GM21723 (cell line): ENCODE measurements at regions not wholly inside any gene's neighbourhood (a gene's known extent, or its start where the extent isn't known, plus 50 kb on each side); places are given as distances from the start of the nearest gene placed in this dataset.
A peak's percentile ranks its signal among the peaks of the same experiment; 100 is the strongest.

ENCODE experiments used
- ATAC-seq: cut with Tn5 transposase; IDR thresholded peaks from one replicate; pipeline ENCODE4 v1.9.1; 2021; ENCODE audit warnings: mild to moderate bottlenecking, moderate library complexity; ENCODE audit not compliant: unreplicated experiment

DNA sequence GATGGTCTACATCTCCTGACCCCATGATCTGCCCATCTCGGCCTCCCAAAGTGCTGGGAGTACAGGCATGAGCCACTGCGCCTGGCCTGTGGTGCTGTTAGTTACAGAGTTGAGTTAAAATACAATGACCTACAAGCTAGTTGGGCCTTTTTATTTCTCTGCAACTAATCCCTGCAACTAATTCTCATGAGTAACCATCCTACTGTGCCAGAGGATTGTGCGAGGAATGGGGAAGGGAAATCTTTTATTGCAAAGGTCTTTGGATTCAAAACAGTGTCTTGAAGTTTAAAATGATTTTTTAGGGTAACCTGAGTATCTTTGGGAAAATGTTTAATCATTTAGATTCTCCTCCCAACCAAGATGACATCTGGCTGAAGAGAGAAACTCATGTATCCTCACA is 88.8 kb upstream of the RMDN2 start:
- no peak for ATAC-seq

DNA sequence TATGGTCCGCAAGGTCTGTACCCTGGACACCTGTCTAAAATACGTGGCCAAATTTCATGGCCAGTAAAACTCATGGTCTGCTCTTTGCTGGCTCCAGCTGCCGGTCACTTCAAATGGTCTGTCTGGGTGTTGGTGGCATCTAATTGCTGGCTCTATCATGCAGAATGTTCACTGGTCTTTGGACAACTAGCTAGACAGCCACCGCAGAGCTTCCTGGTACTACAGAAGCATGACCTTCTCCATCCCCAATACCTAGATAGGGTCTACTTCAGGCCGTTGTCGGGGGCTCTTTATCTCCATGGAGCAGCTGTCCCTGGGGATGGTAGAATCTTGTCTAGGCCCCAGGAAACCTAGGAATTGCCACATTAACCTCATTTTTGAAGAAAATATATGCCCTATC is 88.4 kb upstream of the RMDN2 start:
- no peak for ATAC-seq

DNA sequence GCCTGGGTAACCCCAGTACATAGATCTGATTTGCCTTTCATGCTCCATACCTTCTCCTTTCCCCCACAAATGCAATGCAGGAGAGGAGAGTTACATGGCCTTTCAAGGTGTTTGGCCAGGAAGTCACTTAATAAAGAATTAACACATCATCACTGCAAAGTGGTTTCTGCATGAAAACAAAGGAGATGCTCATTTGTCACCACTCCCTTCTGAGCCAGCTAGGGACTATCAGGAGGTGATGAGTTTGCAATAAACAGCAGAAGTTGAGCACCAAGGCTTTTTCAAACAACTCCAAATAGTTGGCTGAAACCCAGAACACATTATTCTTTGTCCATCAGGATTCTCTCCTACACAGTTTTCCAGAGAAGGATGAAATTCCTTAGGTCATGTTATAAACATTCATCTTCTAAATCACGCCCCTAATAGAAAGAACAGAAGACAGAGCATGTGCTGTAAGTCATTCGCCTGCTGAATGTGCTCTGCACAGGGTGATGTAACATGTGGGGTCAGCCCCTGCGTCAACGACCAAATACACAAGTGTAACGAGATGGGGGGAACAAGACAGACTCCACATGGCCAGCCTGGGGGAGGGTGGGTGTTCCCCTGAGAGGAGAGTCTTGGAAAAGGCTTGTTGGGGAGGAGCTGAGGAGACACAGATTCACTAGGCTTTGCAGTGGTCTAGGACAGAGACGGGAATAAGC is 87.3 kb upstream of the RMDN2 start:
- ATAC-seq, result no peak

DNA sequence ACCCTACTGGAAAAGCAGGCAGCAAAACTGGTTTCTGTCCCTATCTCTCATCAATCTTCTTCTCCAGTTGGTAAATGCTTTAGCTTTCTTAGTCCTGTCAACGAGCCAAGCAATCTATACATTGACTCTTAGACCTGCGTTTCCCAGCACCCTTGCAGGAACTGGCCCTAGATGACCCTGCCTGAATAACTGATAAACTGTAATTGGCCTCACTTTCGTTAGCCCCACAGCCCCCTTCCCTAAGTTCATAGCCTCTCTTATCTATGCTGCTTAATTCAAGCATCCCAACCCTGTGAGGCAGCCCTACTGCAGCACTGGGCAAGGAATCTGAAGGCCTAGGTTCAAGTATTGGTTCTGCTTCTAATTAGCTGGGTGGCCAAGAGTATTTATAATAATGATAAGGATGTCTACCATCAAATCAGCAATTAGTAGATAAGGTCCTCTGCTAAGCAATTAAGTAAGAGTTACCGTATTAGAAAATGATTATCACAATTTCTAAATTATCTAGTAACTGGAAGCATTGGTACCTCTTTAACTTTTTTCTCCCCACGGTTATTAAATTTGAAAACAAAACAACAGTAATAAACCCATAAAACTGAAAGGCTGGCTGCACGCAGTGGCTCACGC is 86.4 kb upstream of the RMDN2 start:
- ATAC-seq, result no peak

DNA sequence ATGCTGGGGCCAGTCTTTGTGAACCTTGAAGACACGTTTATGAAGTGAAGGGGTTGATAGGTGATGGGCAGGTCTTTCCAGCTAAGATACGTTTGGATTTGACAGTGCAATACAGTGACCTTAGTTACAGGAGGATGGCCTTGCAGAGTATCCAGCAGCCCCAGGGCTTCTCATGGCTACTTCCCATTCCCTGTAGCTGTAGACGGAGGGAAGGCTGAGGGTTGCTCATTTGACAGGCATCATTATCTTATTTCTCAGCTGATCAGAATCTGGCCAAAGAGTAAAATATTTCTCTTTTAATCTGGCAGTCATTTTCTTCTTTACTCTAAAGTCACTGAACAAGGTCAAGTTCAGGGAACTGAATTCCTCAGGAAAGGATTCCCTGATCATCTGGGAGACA is 85.1 kb upstream of the RMDN2 start:
- no peak for ATAC-seq

DNA sequence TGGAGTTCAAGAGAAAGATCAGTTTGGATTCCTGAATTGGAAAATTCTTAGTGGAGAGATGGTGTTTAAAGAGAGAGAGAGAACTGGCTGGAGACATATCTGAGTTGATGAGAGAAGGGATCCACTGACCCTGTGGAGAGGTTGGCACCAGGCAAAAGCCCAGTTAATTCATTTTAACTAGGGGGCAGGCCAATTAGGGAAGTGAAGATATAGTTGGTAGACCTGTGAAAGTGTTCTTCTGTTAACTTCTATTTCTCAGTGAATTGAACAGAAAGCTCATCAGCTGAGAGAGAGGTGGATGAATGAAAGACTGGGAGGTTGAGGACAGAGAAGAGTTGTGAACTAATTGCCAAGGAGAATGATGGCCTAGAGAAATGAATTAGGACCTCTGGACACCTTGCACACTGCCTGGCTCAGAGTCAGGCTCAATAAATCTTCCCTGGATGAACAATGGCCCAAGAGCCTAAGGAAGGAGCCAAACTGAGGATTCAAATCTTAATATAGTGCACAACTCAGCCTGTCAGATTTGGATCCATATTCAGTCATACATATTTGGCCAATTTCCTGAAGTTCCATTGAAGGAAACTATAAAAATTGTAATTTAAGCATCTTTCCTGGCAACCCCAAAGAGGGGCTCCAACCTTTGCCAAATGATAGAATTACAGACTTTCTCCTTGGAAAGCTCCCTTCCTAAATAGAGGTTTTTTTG is 82.2 kb upstream of the RMDN2 start:
- no peak for ATAC-seq

DNA sequence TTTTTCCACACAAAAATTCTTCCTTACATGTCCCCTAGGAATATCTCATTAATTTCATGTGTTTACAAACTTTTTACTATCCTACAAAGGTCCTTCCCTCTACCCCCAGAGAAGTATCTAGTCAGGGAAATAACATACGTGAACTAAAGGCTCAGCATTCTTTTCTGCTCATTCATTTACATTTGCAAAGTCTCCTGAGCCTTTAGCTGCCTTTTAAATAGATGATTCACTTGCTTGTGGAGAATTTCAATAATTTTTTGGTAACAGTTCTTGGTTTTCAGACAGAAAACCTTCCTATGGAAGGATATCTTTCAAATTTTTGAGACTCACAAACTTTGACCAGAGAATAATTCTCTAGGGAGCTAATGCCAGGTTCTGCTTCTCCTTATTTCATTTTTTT is 81.5 kb upstream of the RMDN2 start:
- no peak for ATAC-seq

DNA sequence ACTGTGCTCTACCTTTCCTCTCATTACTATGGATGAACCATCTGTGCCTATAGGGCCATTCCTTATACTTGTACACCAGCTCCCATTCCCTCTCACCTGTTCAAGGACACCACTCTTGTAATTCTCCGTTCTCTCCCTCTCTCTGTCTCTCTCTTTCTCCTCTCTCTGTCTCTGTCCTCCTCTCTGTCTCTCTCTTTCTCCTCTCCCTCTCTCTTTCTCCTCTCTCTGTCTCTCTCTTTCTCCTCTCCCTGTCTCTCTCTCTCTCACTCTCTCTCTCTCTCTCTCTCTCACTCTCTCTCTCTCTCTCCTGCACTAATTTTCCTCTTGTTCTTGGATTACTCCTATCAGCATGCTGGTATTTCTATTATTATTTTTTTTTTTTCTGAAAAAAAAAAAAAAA is 78.9 kb upstream of the RMDN2 start:
- no peak for ATAC-seq

DNA sequence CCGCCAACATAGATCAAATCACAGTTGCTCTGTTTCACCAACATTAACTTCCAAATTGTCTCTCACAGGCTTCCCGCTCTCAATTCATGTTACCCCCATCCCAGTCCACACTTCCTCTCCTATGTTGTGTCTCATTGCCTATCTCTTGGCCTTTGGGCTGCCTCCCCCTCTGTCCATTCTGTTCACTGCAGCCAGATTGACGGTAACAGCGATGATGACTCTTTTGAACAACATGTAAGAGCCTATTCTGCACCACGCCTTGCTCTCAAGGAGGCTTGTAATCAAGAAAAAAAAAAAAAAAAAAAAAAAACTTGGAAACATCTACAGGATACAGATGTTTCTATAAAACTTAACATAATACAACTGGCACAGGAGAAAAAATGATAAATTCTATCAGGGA is 77.3 kb upstream of the RMDN2 start:
- ATAC-seq, result no peak

DNA sequence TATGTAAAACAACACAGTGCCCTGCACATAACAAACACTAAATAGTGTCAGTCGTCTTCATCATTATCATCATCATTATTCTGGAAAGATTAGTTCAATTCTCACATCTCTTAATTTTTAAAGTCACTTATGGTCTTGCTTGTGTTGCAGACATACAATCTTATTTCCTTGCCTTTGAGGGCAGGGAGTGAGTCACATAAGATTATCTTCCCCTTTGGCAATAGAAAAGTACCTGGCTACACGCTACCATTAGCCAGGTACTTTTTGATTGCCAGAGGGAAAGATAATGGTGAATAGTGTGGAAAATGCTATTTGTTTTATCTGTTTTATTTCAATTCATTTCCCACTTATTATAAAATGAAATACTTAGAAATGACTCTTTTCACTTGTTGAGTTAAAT is 76.6 kb upstream of the RMDN2 start:
- ATAC-seq, result no peak

DNA sequence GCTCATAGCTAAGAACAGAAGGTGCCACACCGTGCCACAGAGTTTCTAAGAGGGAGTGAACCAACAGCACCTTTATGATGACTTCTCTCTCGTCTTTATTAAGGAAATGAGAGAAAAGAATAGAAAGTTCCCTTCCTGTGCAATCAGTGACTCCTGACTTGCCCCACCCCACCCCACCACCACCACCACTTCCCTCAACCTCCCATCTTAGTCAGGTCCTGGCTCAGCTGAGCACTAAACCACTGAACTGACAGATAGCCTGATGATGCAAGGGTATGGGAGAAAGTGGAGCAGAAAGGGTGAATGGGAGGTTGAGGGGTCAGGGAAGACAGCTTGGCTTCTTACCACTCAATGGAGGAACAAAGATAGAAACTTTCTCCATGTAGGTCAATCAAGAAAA is 75.2 kb upstream of the RMDN2 start:
- ATAC-seq, result no peak

DNA sequence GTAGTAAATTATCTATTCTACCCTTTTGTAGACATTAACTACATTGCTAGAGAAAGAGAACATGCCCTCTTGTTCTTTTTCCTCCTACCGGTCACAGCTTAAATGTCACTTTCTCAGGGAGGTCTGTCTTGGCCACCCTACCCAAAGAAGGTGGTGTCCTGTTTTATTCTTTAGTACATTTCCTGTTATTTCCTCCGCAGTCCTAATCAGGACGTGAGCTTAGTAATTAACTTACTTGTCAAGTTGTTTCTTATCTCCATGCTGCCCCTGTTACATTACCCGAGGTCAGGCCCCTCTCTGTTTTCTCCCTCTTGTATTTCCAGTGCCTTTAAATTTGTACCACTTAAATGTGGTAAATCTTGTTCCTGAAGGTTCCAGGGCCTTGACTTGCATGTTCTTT is 73.7 kb upstream of the RMDN2 start:
- peak; percentile 23 for ATAC-seq

DNA sequence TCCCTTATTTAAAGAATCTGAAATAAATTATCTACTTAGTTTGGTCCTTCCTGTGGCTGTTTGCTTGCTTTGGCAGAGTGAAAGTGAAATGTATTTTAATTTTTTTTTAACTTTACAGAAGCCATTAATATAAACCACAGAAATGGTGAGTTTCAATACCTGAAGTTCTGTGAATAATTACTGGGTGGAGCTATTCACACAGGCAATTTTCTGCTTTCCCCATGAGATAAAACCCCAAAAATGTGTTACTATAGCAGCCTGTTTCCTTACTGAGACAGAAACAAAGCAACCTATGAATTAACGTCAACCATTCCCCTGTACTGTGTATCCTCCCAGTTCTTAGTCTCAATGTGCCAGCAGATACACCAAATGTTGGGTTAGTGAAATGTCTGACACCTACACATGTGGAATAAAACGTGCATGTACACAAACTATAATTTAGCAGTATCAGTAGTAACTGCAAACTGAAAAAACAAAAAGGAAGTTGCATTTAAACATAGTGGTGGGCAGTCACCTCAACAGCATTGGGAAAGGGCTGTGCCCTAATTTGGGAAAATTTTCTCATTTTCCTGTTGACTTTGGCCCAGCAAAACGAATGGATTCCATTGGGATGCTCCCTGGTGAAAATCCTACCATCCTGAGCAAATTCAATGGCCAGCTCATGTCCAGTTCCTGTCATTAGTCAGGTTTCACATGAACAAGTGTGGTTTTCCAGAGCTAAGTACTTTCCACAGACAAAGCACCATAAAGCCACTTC is 73.1 kb upstream of the RMDN2 start:
- ATAC-seq, result peak; percentile 78

DNA sequence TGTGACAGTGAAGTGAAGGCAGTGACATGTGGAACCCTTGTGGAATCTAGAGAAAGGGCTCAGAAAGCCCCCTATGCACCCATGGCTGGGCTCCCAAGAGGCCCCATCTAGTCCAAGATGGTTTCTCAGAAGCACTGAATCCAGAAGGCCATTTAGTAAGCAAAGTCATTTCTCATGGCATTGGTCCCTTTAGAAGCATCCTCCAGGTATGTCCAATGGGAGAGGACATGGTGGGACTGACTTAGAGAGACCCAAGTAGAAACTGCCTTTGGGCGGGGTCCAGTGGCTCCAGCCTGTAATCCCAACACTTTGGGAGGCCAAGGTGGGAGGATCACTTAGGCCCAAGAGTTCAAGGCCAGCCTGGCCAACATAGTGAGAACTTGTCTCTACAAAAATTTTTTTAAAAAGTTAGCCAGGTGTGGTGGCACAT is 72.5 kb upstream of the RMDN2 start:
- no peak for ATAC-seq

DNA sequence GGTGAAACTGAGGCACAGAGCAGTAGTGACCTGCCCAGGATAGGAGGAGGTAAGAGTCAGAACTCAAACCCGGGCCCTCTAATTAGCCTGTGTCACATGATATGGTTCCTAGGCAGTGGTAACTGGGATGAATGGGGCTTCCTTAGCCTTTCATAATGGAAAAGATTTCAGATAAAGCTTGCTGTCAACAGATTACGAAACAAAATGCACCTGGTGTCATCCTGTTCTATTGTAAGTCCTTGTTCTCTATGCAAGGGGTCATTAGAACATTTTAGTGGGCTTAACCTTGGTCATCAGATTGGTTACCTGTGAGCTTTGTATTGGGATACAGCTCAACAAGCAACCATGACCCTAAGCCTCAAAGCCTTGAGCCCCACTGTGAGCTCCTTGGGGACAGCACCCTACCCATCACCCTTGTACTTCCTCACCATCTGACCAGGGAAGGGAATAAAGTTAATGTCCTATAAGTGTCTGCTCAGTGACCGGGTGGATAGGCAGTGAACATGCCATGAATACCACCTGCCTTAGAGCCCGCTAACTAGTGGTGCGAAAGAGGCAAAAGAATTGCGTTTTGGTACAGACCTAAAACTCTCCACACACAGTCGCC is 70.3 kb upstream of the RMDN2 start:
- ATAC-seq, result no peak

DNA sequence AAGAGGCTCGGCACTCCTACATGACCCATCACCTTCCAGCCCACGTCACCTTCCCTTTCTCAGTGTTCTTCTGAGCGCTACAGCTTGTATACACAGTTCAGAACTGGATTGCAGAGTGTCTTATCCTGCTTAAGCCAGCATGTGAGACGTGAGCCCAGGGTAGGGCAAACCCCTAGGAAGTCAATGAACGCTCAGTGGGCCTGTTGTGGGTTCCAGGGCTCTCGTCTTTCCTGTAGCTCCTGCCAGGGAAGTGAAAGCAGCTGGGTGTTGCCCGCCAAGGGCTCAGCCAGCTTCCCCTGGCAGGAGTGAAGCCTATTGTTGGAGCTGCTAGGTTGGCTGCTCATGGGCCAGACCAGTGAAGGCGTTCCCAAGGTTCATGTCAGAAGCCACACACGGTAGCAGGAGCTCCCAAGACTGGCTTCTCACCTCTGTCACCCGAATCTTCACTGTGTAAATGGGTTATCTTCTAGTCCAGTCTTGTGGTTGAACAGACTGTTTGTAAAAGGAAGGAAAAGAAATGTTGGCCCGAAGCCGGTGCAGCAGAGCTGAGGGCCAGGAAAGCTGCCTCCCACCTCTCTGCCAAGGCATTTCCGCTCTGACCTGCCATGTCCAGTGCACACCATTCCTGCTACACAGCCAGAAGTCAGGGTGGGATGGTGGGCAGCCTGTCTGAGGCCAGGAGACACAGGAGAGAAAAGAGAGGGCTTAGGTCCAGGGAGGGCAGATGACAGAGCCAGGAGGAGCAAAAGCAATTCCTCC is 69.6 kb upstream of the RMDN2 start:
- no peak for ATAC-seq

DNA sequence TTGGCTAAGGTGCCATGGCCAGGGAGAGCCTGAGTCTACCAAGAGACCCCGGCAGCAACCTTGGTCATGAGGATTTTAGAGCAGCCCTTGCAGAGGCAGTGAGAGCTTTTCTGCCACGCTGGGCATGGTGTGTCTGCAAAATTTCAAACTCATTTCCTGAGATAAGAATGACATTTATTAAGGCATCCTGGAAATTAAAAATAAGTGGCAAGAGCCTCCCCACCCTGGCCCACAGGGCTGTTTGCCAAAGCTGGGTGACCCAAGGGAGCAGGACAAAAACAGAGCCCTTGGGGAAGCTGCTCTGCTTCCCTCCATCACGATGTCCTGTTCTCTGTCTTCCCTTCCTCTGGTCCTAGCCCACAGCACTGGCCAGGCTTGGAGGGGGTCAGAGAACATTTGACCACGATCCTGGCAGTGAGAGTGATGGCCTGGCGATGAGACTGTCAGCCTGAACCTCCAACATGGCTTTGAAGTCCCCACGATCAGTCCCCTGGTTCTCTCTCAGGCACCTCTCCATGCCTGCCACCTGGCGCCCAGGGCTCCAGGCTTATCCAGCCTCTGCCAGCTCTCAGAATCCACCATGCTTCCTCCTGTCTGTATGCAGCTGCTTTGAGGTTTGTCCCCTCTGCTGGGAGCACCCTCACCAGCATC is 68.9 kb upstream of the RMDN2 start:
- no peak for ATAC-seq

DNA sequence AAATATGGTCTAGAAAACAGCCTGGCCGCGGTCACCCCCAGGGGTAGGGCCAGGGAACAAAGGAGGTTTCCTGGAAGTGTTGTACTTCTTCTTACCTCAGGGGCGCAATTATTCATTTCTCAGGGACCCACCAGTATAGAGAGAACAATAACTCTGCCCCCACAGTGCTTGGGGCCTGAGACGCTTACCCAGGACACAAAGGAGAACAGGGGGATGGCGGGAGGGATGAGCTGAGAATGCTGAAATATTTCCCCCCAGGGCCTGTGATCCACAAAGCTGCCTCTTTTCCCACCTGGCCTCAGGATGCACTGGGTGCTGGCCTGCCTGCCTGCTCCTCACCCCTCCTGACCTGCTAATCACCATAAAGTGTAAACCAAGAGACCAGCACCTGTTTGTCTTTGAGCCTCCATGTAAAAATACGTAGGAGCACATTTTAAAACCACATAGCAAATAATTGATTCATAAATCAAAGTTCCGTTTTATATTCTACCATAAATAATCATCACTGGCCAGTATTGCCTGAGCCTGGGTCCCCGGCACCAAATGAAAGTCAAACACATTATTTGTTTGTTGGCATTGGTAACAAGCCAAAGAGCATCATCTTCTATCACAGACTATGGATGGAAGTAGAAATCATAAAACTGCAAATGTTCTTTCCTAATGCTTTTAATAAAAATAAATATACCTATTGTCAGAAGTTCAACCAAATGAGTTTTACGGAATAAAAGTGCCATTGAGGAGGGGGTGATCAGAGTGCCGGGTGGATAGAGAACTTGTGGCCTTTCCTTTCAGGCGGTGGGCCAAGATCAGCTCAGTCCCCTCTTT is 67.3 kb upstream of the RMDN2 start:
- no peak for ATAC-seq

DNA sequence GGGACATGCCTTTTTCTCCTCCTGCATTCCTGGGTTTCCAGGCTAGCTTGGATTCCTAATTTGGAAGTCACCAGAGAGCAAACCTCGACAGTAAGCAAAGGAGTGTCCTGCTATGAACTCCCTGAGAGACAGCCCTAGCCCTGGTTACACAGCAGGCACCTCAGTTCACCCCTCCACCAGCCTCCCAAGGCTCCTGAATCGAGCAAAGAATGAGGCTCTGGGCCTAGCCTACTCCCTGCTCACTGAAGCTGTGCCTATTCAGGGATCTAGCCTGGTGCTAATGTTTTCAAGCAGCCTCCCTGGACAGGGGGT is 66.7 kb upstream of the RMDN2 start:
- ATAC-seq, result no peak
